ENCODE measurements at regions not wholly inside any gene's neighbourhood (a gene's known extent, or its start where the extent isn't known, plus 50 kb on each side); places are given as distances from the start of the nearest gene placed in this dataset.
"Not testable (repeated sequence)": the region's sequence is repeated elsewhere in the genome, so short reads cannot be mapped to it uniquely, and the experiment has no call there.

- DNase-seq (ENCODE audit: low spot score) = no peak
- Mint-ChIP-seq H3K27me3 (ENCODE audit: low read depth) (no peaks in the 10 kb centered on the region), H3K36me3 (ENCODE audit: low read depth) (no peaks in the 10 kb centered on the region), H3K27ac (no peak overlapping the region), H3K4me1 (ENCODE audit: low read depth) (no peaks in the 10 kb centered on the region), H3K4me3 (ENCODE audit: low read depth) (no peak overlapping the region), H3K9me3 (no peaks in the 10 kb centered on the region)
- intact Hi-C loops (cut with micrococcal nuclease) = loop anchor here (10.0 kb wide), 1 partner anchor 830 kb away; no protein-coding TSS in a partner anchor
Measured at GRCh38 chr11:87724358-87724757, 450.9 kb downstream of the RAB38 start.

- Mint-ChIP-seq H3K27ac (no peak overlapping the region), H3K4me1 (ENCODE audit: low read depth) (no peaks in the 10 kb centered on the region), H3K4me3 (ENCODE audit: low read depth) (no peak overlapping the region), H3K27me3 (ENCODE audit: low read depth) (no peaks in the 10 kb centered on the region), H3K36me3 (ENCODE audit: low read depth) (no peaks in the 10 kb centered on the region), H3K9me3 (no peaks in the 10 kb centered on the region)
- intact Hi-C loops (cut with micrococcal nuclease) = loop anchor here (10.0 kb wide), 1 partner anchor 832 kb away; no protein-coding TSS in a partner anchor
- no peak for DNase-seq (ENCODE audit: low spot score)
Measured at GRCh38 chr11:87722756-87723565, 452.3 kb downstream of the RAB38 start.

GRCh38 chr11:87719326-87720073 lies 455.7 kb downstream of the RAB38 start:
- no peak for DNase-seq (ENCODE audit: low spot score)
- intact Hi-C loops (cut with micrococcal nuclease) = loop anchor here (10.0 kb wide), 1 partner anchor 835 kb away; no protein-coding TSS in a partner anchor
- no peak overlapping the region for H3K4me3 Mint-ChIP-seq (ENCODE audit: low read depth)
- no peaks in the 10 kb centered on the region for H3K4me1 Mint-ChIP-seq (ENCODE audit: low read depth)
- H3K9me3 Mint-ChIP-seq = no peaks in the 10 kb centered on the region
- no peak overlapping the region for H3K27ac Mint-ChIP-seq
- H3K36me3 Mint-ChIP-seq (ENCODE audit: low read depth) = no peaks in the 10 kb centered on the region
- no peaks in the 10 kb centered on the region for H3K27me3 Mint-ChIP-seq (ENCODE audit: low read depth)

- Mint-ChIP-seq H3K27me3 (ENCODE audit: low read depth) (no peaks in the 10 kb centered on the region), H3K9me3 (peaks cover 7% of the 10 kb centered on the region), H3K27ac (no peak overlapping the region), H3K4me1 (ENCODE audit: low read depth) (no peaks in the 10 kb centered on the region), H3K36me3 (ENCODE audit: low read depth) (no peaks in the 10 kb centered on the region), H3K4me3 (ENCODE audit: low read depth) (no peak overlapping the region)
- DNase-seq (ENCODE audit: low spot score) = no peak
- intact Hi-C loops (cut with micrococcal nuclease) = no loop called here
Measured at GRCh38 chr11:87712802-87713202, 462.4 kb downstream of the RAB38 start.

- no peaks in the 10 kb centered on the region for H3K36me3 Mint-ChIP-seq (ENCODE audit: low read depth)
- H3K27ac Mint-ChIP-seq = no peak overlapping the region
- H3K9me3 Mint-ChIP-seq = peaks cover 7% of the 10 kb centered on the region
- DNase-seq (ENCODE audit: low spot score) = no peak
- H3K4me3 Mint-ChIP-seq (ENCODE audit: low read depth) = no peak overlapping the region
- no peaks in the 10 kb centered on the region for H3K4me1 Mint-ChIP-seq (ENCODE audit: low read depth)
- intact Hi-C loops (cut with micrococcal nuclease) = no loop called here
- no peaks in the 10 kb centered on the region for H3K27me3 Mint-ChIP-seq (ENCODE audit: low read depth)
Measured at GRCh38 chr11:87712391-87712790, 462.9 kb downstream of the RAB38 start.

- H3K27me3 Mint-ChIP-seq (ENCODE audit: low read depth) = not testable (repeated sequence)
Measured at GRCh38 chr11:87703589-87703988, 471.7 kb downstream of the RAB38 start.

GRCh38 chr11:87675993-87676392 lies 499.2 kb downstream of the RAB38 start:
- Mint-ChIP-seq H3K36me3 (ENCODE audit: low read depth) (no peaks in the 10 kb centered on the region), H3K27me3 (ENCODE audit: low read depth) (no peaks in the 10 kb centered on the region), H3K9me3 (no peaks in the 10 kb centered on the region), H3K4me3 (ENCODE audit: low read depth) (no peak overlapping the region), H3K27ac (no peak overlapping the region), H3K4me1 (ENCODE audit: low read depth) (no peaks in the 10 kb centered on the region)
- DNase-seq (ENCODE audit: low spot score) = no peak
- intact Hi-C loops (cut with micrococcal nuclease) = no loop called here

More at GRCh38 chr11:87703589-87703988, 471.7 kb downstream of the RAB38 start:
- H3K4me1 Mint-ChIP-seq (ENCODE audit: low read depth); H3K4me3 Mint-ChIP-seq (ENCODE audit: low read depth); DNase-seq (ENCODE audit: low spot score); H3K36me3 Mint-ChIP-seq (ENCODE audit: low read depth); intact Hi-C loops (cut with micrococcal nuclease); H3K27ac Mint-ChIP-seq: not testable (repeated sequence)
- H3K9me3 Mint-ChIP-seq = peaks cover 11% of the 10 kb centered on the region

- H3K27me3 Mint-ChIP-seq (ENCODE audit: low read depth) = no peaks in the 10 kb centered on the region
- DNase-seq (ENCODE audit: low spot score) = no peak
- no peaks in the 10 kb centered on the region for H3K4me1 Mint-ChIP-seq (ENCODE audit: low read depth)
Measured at GRCh38 chr11:87666730-87667129, 508.5 kb downstream of the RAB38 start.

GRCh38 chr11:87662287-87662686 lies 513.0 kb downstream of the RAB38 start:
- no peaks in the 10 kb centered on the region for H3K27me3 Mint-ChIP-seq (ENCODE audit: low read depth)
- no peaks in the 10 kb centered on the region for H3K36me3 Mint-ChIP-seq (ENCODE audit: low read depth)
- intact Hi-C loops (cut with micrococcal nuclease) = no loop called here
- no peak overlapping the region for H3K27ac Mint-ChIP-seq
- H3K4me1 Mint-ChIP-seq (ENCODE audit: low read depth) = no peaks in the 10 kb centered on the region
- H3K9me3 Mint-ChIP-seq = peaks cover under 1% of the 10 kb centered on the region
- no peak overlapping the region for H3K4me3 Mint-ChIP-seq (ENCODE audit: low read depth)
- no peak for DNase-seq (ENCODE audit: low spot score)

More at GRCh38 chr11:87666730-87667129, 508.5 kb downstream of the RAB38 start:
- Mint-ChIP-seq H3K4me3 (ENCODE audit: low read depth) (no peak overlapping the region), H3K27ac (no peak overlapping the region), H3K36me3 (ENCODE audit: low read depth) (no peaks in the 10 kb centered on the region), H3K9me3 (no peaks in the 10 kb centered on the region)
- intact Hi-C loops (cut with micrococcal nuclease) = no loop called here

- no peaks in the 10 kb centered on the region for H3K27me3 Mint-ChIP-seq (ENCODE audit: low read depth)
- peaks cover 4% of the 10 kb centered on the region for H3K9me3 Mint-ChIP-seq
- H3K4me1 Mint-ChIP-seq (ENCODE audit: low read depth) = no peaks in the 10 kb centered on the region
- H3K4me3 Mint-ChIP-seq (ENCODE audit: low read depth) = no peak overlapping the region
- intact Hi-C loops (cut with micrococcal nuclease) = no loop called here
- no peak overlapping the region for H3K27ac Mint-ChIP-seq
- H3K36me3 Mint-ChIP-seq (ENCODE audit: low read depth) = no peaks in the 10 kb centered on the region
- no peak for DNase-seq (ENCODE audit: low spot score)
Measured at GRCh38 chr11:87660926-87661660, 514.1 kb downstream of the RAB38 start.

GRCh38 chr11:87659807-87660206 lies 515.4 kb downstream of the RAB38 start:
- no peak overlapping the region for H3K4me3 Mint-ChIP-seq (ENCODE audit: low read depth)
- H3K27ac Mint-ChIP-seq = no peak overlapping the region
- intact Hi-C loops (cut with micrococcal nuclease) = no loop called here
- no peaks in the 10 kb centered on the region for H3K4me1 Mint-ChIP-seq (ENCODE audit: low read depth)
- no peak for DNase-seq (ENCODE audit: low spot score)
- H3K36me3 Mint-ChIP-seq (ENCODE audit: low read depth) = no peaks in the 10 kb centered on the region
- peaks cover 4% of the 10 kb centered on the region for H3K9me3 Mint-ChIP-seq
- H3K27me3 Mint-ChIP-seq (ENCODE audit: low read depth) = no peaks in the 10 kb centered on the region

- H3K4me3 Mint-ChIP-seq (ENCODE audit: low read depth) = no peak overlapping the region
- H3K36me3 Mint-ChIP-seq (ENCODE audit: low read depth) = no peaks in the 10 kb centered on the region
- H3K27me3 Mint-ChIP-seq (ENCODE audit: low read depth) = no peaks in the 10 kb centered on the region
- peaks cover 10% of the 10 kb centered on the region for H3K9me3 Mint-ChIP-seq
- intact Hi-C loops (cut with micrococcal nuclease) = no loop called here
- no peak overlapping the region for H3K27ac Mint-ChIP-seq
- H3K4me1 Mint-ChIP-seq (ENCODE audit: low read depth) = no peaks in the 10 kb centered on the region
- DNase-seq (ENCODE audit: low spot score) = no peak
Measured at GRCh38 chr11:87645626-87646025, 529.6 kb downstream of the RAB38 start.
